Activated T-cell treated with anti-CD3 and anti-CD28 coated beads, Interleukin-2, amount 50 U/mL, for 48 hours (primary cell): ENCODE measurements at regions not wholly inside any gene's neighbourhood (a gene's known extent, or its start where the extent isn't known, plus 50 kb on each side); places are given as distances from the start of the nearest gene placed in this dataset.
"Not testable (repeated sequence)": the region's sequence is repeated elsewhere in the genome, so short reads cannot be mapped to it uniquely, and the experiment has no call there.

Experiments used
- DNase-seq, 2 experiments: peaks; one replicate each; pipeline ENCODE4 v3.0.0-alpha.2; 2020

DNA sequence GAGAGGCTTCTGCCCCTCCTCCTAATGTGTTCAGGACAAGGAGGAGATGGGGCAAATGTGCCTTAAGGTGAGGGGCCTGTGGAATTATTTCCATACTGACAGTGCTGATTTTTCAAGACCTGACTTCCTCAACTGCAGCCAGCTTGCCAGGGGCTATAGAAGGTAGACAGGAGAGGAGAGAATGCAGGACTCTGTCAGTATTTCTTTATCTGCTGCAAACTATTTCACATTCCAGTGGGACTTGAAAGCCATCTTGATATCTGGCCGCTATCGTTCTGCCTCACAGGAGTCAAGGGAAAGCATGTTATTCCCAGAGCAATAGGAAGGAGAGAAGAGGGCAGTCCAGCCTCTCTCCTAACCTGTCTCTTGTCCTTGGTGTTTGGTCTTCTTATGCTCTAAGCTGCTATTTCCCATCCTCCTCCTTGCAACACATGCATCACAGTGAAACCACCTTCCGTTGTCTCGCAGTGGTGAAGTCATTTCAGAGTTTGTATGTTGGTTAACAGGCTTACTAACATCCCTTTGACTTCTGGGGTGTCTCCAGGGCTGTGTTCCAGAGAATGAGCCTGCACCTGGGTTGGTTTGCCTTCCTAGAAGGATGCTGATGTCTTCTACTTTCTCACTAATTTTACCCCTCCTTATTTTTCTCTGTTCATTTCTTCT, 95.1 kb upstream of the MRPS22 start:
- no peak for DNase-seq

DNA sequence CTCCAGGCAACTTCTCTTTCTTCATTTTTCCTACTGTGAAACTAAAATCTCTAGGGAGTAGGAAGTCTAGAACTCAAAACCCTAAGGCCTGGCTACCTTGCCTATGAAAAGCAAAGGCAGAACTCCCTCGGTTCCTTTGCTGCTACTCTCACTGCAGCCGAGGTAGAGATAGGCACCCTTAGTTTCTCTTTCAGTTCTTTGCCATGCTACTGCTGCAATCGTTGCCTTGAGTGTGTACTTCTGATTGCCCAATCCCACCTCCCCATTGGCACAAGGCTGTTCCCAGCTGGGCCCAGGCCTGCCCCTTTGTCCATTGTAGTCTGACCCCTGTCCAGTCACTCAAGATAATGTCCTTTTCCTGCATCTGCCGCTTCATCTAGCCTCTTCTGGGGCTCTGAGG, 92.3 kb upstream of the MRPS22 start:
- no peak for DNase-seq

DNA sequence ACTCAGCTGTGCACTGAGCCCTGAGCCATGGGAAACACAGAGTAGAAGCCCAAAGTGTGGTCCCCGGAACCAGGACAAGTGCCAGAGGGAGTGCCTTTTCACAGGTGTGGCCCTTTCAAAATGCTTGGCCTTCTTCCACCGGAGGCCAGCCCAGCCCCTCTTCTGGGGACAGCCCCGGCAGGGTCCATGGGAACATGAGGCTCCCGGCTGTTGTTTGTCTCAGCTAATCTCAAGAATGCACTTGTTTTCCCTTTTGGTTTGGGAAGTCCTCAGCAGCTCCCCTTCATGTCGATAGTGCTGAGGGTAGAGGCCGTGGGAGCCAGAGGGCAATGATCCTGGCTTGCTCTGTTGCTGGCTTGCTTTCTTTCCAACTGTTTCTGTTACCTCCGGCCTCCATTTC, 91.1 kb upstream of the MRPS22 start:
- DNase-seq = no peak

DNA sequence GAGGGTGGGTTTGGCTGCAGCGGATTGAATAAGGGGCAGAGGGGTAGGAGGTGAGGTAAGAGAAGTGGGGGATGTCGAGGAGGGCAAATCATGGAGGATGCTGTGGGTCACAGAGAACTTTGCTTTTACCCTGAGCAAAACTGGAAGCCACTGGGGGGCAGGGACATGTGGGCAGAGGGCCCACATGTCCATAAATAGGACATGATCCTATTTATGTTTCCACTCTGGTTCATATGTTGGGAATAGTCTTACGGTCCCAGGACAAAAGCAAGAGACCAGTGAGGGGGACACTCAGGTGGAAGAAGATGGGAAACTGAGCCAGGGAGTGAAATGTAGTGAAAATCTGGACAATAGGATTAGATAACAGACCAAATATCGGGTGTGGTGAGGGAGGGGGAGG, 85.5 kb upstream of the MRPS22 start:
- DNase-seq = no peak

DNA sequence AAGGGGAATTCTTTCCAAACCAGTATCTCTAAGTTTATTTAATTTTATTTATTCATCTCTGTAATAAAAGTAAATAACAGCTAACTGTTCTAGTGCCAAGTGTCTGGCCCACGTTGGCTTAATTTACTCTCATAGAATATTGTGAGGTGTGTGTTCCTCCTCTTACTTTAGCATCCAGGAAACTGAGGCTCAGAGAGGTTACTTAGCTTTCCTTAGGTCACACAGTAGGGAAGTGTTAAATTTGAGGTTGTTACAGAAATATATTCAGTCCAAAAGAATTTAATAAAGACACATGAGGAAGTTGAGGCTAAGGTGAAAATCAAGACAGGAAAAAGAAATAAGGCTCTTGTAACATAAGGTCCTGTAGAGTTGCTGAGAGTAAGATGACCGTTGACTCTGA, 84.4 kb upstream of the MRPS22 start:
- DNase-seq = no peak

DNA sequence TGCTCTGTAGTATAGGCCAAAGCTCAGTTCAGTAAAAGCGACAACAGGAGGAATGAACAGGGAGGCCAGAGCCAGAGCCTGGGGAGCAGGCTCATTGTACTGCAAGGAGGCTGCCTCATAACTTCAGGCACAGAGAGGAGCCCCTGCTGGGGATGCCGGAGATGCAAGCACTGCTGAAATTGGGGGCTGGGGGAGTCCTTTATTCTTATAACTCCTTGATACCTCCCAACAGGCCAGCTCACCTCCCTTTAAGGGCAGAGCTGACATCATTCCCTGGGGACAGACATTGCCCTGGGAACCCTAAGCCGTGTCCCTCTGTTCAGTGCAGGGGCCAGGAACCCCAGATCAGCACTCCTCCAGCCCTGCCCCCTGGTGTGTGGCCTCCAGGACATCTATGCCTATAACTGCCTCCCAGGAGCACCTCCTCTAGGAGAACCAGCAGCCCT, 83.8 kb upstream of the MRPS22 start:
- no peak for DNase-seq

DNA sequence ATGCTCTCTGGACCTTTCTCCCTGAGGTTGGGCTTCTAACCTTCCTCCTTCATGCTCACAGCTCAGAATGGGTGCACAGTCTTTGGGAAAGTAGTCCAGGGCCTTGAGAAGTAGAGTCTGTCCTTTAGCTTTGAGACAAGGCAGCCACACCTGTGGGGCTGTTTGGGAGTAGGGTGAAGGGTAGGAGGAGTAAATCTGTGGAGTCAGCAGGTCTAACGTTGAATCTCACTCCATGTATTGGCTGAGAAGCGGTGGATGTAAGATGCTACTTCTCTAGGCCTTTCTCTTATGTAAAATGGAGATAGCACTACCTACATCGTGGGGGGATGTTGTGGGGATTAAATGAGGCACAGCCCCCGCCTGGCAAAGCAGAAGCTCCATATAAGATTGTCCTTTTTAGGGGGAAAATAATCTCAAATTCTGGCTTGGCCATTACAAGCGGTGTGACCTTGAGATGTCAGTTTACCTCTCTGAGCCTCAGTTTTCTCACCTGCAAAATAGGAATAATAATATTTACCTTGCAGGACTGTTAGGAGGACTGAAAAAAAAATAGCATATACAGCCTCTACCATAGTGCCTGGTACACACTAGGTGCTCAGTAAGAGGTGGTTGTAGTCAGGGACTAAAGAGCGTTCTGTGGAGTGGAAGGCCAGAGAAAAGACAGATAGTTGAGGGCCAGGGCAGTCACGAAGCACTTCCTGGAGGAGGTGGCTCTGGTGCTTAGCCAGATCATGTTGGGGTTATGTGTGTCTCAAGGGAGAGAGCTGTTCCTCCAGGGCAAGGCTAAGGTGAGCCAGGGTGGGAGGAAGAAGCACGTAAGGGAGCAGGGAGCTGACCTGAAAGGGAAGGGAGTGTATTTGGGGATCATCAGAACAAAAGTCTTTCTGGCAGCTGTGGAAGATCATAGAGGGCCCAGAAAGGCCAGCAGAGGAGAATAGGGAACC, 82.8 kb upstream of the MRPS22 start:
- DNase-seq = no peak

DNA sequence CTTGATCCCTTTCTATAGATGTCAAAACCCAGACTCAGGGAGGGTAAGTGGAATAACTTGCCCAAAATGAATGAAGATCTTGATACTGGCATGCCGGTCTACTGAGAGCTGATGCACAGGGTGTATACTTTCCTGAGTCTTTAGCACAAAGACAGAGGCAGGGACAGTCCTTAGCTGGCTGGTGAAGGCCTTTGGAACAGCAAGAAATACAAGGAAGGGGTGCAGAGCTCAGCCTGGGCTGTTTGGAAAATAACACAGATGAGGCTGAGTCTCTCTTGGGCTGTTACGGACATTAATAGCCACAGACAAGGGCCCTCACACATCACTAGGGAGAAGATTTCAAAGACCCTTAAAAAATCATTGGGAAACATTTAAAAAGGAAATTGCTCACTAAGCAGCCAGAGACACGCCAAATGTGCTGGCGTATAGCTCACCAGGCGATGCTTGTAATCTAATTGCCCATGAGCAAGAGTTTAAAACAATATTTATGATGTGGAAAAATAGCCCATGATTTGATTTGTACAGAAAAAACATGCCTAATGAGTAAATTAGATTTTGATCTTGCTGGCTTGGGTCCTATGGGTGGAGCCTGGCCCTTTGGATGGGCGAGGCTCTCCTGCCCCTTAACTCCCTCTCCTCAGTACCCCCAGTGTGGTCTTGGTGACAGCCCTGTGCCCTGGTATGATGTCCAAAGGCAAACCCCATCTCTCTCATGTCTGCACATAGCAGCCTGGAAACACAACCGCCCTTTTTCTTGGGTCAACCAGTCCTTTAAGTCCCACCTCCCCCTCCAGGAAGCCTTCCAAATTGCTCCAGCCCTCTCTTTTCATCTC, 81.8 kb upstream of the MRPS22 start:
- no peak for DNase-seq

DNA sequence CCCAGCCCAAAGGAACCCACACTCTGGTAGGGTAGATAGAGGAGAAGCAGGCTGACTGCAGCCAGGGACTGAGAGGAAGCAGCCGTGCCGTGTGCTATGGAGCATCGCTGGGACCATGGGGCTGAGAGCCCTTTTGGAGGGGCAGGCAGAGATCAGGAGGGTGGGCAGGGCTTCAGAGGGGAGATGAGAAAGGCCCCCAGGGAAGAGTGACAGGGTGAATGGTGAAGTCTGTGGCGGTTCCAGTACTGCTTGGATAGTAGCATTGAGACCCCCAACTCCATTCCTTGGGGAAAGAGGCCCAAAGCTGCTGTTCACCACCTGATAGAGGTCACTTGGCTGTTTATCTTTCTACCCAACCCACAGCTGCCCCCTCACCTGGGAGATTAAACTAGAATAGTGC, 80.0 kb upstream of the MRPS22 start:
- no peak for DNase-seq

DNA sequence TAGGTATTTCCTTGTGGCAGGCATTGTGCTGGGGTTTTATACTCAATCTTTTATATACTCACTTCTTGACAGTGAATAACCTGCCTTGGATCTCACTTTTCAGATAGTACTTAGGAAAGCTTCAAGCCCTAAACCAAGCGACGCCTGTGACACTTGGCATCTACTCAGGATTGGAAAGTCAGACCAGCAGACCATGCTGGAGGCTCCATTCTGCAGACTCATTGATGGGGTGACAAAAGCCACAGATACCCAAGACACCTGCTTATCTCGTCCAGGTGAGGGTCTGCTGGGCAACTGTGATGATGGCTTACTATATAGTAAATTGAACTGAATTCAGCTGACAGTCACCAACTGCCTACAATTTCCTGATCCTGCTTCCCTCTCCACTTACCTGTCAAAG, 79.4 kb upstream of the MRPS22 start:
- no peak for DNase-seq

DNA sequence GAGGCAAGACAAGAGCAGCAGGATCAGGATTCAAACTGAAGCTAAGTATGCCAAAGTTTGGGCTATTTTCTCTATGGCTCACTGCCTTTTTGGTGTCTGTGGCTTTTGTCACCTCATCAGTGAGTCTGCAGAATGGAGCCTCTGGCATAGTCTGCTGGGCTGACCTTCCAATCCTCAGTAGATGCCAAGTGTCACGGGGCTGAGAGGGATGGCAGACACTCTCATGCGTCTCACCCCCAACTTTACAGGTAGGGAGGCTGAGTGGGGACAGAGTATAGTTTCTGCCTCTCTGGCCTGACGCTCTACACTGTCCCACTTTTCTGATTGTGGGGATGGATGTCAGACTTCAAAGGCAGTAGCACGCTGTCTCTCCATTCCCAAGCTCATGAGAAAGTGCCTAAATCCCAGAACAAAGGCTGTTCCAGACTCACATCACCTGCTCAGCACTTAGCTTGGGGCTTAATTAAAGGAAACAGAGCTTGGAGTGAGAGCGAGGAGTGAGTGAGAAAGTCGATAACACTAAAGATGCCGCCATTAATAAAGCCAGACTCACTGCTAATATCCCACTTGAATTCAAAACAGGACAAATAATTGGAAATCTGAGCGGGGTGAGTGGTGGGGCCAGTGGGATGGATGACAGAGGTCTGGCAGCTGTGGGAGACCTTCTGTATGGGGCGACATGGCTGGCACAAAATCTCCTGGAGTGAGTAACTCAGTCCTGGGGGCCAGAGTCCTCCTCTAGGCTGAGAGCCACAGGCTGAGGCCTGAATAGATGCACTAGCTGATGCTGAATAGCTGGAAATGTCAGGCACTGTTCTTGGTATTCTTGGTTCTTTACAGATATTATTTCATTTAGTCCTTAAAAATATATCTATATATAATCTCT, 78.4 kb upstream of the MRPS22 start:
- DNase-seq = no peak

DNA sequence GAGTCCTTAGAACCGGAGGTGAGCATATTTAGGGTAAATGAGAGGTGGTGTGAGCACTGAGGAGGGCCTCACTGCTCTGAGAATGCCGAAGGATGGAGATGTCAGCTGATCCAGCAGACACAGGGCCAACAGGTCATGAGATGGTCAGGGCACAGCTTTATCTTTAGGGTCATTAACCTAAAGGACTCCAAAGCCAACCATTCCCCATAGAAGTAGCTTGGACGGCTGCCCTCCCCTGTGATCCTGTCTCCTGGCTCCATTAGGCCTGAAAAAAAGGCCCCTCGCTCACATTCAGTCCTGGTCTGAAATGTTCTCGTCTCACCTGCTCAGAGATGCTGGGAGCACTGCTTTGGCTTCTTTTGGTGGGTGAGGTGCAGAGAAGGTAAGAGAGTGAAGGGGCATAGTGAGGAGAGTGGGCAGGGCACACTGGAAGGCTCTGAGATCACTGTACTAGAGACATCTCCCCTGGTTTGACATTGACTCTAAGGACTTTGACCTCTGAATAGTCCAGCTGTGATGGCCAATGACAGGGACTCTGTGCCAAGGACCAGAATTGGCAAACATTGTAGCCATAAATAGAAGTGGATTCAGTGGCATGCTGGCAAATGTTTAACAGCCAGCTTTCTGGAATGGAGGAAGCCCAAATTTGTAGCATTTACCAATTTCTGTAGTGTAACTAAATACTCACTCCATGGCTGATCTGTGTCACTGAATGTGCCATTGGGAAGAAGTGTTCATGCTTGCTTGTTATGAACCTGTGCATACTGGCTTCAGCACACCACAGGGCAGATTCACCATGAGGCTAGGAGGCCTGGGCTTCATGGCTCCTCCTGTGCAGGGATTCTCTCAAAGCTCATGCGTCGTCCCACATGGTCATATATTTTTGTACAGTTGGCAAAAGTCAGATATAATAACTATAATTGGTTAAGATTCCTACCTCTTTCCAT, 76.2 kb upstream of the MRPS22 start:
- DNase-seq = no peak

DNA sequence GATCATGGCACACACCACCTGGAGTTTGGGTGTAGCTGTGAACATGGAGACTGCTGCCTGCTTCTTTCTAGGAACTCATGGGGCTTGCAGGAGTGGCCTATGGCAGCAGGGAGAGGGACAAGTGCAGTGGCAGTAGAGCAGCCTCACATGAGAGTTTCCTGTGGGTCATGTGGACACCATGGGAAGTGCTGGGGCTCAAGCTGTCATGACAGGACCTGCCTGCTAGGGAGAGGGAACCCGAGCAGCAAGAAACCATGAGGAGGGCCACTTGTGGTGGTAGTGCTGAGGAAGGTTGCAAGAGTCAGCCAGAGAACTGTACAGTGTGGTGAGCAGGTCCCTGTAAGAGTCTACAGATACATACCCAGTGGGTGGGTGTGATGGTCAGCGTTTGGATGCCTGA, 73.8 kb upstream of the MRPS22 start:
- no peak for DNase-seq

DNA sequence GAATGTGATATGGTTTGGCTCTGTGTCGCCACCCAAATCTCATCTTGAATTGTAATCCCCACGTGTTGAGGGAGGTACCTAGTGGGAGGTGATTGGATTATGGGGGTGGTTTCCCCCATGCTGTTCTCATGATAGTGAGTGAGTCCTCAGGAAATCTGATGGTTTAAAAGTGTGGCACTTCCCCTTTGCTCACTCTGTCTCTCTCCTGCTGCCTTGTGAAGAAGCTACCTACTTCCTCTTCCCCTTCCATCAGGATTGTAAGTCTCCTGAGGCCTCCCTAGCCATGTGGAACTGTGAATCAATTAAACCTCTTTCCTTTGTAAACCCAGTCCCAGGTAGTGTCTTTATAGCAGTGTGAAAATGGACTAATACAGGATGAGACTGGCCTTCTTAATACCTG, 73.2 kb upstream of the MRPS22 start:
- DNase-seq = not testable (repeated sequence)

DNA sequence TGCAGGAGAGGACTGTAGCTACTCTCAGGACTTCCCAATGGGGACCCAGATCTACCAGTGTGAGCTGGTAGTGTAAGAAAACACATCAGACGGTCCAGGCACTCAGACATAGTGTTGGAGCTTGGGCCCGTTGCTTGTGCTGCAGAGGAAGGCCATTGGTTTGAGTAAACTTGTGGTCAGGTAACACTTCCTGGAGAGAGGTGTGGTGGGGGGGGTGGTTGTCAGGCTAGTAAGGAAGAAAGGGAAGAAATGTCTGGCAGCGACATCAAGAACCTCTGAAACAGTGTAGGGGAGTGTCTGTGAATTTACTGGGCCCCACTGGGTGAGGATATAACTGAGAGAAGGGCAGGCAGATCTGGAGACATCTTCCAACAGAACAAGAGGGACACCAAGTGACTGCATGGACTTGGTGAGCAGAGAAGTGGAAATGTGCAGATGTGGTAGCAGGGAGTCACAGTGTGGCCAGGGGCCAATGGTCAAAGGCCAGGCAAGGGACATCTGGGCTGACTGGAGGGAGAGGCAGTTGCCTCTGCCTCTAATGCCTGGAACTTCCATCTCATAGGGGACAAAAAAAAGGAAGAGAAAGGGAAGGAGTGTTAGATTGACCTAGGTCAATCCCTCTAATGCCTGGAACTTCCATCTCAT, 63.7 kb upstream of the MRPS22 start:
- no peak for DNase-seq

DNA sequence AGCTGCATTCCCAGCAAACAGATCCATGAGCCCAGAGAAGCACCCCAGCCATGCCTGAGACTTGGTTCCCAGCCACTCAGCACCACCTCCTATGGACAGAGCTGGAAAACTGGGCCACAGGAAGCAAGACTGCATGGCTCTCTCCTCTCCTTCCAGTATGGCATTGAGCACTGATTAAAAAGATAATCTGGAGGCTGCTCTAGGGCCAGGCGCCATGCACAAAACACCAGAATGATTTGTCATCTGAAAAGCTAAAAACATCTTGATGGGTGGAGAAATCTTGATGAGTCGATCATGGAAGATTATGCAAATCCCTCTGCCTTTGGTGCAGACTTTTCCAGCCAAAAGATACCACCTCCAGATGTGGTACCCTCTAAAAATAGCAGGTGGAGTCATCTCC, 62.7 kb upstream of the MRPS22 start:
- DNase-seq = no peak

DNA sequence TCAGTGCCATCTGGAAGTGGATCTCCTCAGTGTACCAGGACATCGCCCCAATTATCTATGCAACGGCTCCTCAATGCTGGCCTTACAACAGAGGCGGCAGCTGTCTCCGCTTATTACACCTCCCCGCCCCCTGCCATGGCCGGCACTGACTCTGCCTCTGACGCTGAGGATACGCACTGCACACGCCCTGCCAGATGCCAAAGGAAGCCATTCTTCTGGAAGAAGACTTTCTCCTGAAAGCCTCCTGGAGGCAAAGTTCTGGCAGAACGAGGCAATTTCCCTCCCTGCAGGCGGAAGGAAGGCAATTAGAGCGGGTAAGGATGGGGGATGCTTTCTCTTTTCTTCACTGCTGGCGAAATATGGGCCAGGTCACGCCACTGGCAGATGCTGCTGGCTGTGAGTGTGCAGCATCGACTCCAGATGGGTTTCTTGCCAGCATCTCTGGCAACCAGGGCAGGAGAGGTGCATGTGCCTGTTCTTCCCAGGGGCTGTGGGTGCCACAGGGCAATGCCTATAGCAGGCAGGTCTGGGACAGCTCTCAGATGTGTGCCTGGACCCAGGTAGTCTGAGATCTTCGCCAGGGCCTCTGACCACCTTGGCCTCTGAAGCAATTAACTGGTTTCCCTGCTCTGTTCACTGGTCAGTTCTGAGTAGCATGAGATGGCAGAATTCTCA, 62.2 kb upstream of the MRPS22 start:
- no peak for DNase-seq

DNA sequence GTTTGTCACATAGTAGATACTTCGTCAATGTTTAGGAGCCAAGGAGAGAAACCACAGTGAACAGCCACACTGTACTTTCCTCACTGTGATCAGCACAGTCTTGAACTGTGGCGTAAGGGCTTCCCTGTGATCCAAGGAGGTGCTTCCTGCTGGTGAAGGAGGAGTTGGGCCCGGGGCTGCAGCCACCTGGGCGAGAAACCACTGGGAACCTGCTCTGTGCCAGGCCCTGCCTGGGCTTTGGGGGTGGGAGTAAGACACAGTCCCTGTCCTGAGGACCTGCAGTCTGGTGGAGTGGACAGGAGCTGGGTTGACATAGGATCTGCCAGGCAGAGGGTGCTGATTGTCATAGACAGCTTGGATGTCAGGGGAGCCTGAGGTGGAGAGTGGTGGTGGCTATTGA, 60.5 kb upstream of the MRPS22 start:
- no peak for DNase-seq

DNA sequence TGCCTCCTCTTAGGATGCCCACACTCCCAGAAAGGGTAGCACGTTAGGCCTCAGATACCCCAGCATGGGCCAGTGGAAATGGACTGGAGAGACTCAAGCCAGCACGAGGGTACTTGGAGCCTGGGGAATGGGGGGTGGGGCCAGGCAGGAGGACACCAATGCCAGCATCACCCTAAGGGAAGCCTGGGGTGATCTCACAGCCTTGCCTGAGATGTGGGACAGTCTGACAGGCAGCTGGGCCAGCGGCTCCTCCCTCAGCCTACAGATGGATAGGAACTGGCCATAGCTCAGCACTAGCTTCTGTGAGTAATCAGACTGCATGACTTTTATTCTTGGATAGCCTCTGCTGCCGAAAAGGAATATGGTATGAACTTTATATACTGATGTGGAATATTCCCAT, 59.6 kb upstream of the MRPS22 start:
- DNase-seq = no peak

DNA sequence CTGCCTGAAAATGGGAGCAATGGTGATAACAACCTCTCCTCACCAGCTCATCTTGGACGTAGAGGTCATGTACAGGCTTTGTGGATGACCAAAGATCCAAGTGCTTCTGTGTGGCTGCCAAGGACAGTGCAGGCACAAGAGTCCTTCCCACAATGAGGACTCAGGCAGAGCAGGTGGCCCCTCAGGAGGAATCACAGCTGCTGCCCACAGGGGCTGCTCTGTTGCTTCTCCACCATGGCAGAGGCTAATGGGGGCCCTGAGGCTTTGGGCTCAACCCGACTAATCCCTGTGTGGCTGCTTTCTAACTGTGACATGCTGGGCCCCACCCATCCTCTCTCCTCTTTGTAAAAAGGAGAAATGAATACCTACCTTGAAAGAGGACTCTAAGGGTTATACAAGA, 58.1 kb upstream of the MRPS22 start:
- DNase-seq = no peak
